ENCODE measurements at regions not wholly inside any gene's neighbourhood (a gene's known extent, or its start where the extent isn't known, plus 50 kb on each side); places are given as distances from the start of the nearest gene placed in this dataset.
"Not testable (repeated sequence)": the region's sequence is repeated elsewhere in the genome, so short reads cannot be mapped to it uniquely, and the experiment has no call there.

DNA sequence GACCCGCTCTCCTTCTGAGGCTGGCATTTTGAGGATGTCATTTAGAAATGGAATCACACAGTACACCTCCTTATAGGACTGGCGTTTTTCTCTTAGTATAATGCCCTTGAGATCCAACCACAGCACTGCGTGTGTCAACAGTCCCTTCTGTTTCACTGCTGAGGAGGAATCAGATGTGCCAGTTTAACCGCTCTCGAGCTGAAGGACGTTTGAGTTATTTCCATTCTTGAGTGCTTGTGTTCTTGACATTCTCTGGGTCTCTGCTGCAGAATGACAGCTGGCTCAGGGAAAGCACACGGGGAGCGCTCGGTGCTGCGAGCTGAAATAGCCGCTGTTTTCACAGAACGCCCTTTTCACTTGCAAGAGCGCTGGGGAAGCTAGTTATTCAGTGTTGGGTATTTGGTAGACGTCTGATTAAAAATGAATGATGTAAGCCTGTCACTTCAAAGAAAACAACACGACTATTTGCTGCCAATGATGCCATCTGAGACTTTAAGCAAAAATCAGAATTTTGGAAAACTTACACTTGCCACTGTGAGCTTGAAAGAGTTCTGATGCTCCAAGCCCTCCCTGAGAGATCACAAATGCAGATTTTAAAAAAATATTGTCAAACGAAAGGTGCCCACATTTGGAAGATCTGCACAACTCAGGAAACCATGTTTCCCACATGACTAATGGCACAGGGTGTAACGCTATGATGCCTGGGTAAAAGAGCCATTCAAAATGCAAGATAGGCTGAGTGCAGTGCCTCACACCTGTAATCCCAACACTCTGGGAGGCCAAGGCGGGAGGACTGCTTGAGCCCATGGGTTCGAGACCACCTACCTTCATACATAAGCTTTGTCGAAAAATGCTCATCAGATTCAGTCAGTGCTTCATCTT, 5358.4 kb upstream of the TPTE start:
- not testable (repeated sequence) for TF ChIP-seq ZNF274 (IDR thresholded peaks at IDR 0.05; ENCODE audit: low read depth, low read length); YY1 (IDR thresholded peaks at IDR 0.05; ENCODE audit: insufficient read depth, insufficient read length)

Measured in NT2/D1 (cell line).